Epidermal melanocyte (primary cell): ENCODE measurements at regions not wholly inside any gene's neighbourhood (a gene's known extent, or its start where the extent isn't known, plus 50 kb on each side); places are given as distances from the start of the nearest gene placed in this dataset.
"Not testable (repeated sequence)": the region's sequence is repeated elsewhere in the genome, so short reads cannot be mapped to it uniquely, and the experiment has no call there.

Experiments used
- DNase-seq: peaks from one replicate; pipeline ENCODE4 v3.0.0; 2011; ENCODE audit warnings: low spot score; ENCODE audit not compliant: insufficient read length

DNA sequence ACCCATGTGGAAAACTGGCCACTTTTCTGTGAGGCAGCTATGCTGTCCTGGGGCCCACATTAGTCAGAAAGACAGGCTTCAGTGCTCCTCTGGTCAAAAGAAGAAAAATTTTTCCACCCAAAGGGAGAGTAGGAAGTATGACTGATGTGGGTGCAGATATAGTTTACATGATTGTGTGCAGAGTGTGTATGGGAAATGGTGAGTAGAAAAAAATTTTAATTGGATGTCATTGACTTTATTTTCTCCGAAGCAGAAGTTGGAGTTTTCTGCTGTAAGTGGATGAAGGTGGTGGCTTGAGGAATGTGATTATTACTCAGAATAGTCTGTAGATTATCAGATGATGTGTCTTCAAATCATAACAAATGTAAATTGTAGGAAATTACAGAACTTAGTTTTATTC, 241.5 kb upstream of the IGFBP7 start:
- no peak for DNase-seq

DNA sequence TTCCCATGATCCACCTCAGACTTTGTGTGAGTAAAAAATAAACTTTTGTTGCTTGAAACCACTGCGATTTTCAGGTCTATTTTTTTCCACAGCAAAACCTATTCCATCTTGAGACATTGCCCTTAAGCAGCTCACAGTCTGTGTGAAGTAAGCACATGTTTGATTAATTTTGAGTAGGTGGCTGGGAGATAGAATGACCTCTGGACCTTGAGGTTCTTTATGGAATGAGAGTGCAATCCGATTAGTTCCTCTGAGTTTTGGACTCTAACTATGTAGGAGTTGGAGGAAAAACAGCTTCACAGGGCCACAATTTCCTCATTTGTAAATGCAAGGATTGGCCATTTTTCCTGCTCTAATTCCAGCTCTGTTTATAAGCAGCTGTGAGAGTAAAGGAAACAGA, 234.1 kb upstream of the IGFBP7 start:
- DNase-seq: no peak

DNA sequence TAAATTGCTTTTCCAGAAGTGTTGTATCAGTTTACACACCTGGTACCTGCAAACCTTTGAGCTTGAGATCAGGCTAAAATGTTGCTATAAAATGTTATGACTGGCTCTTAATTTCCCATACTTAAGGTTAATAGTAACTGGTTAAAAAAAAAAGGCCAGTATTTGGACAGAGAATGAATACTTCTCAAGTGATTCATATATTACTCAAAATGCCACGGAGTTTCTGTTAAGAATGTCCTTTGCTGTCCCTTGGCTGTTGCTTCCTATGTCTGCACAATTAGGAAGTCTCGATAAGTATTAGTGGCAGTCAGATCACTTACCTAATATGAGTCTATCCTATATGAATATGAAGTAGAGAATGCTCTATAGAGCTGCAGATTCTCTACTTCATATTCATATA, 232.2 kb upstream of the IGFBP7 start:
- DNase-seq: no peak

DNA sequence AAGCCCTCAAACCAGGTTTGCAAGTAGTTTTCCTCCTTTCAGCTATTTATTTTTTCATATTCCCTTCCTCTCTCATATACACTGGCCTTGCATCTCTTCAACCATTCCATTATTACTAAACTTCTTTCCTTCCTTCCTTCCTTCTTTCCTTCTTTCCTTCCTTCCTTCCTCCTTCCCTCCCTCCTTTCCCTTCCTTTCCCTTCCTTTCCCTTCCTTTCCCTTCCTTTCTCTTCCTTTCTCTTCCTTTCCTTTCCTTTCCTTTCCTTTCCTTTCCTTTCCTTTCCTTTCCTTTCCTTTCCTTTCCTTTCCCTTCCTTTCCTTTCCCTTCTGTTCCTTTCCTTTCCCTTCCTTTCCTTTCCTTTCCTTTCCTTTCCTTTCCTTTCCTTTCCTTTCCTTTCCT, 228.7 kb upstream of the IGFBP7 start:
- not testable (repeated sequence) for DNase-seq

DNA sequence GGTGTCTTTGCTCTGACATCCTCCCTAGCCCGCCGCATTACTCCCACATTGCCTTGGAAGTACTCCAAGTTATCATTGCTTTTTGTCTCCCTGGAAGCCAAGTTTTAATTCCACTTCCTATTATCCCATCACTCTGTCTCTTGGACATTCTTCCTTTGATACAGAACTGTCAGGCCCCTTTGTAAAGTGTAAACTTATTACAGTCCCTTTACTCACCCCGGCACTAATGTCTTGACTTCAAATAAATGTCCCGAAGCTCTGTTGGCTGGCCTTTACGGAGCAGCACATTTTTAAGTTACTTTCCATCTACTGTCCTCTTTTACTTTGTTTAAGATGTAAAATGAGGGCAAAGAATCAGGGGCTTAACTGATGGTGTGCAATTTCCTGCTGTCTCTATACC, 223.5 kb upstream of the IGFBP7 start:
- DNase-seq: no peak

DNA sequence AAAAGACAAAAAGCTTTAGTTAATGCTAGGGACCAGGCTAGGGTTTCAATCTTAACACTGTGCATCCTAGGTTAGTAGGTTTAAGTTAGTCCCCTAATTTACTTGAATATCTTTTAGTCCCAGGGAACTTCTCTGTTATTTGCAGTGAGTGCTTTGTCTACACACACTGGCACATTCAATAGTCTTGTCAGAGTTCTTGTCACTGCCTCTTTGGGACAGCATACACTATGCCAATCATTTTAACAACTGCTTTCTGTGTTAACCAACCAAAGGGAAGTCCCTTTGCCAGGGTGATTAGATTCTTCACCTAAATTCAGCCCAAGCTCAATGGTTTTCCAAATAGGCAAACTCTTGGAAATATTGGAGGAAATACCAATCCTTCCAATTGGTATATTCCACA, 221.8 kb upstream of the IGFBP7 start:
- DNase-seq: no peak

DNA sequence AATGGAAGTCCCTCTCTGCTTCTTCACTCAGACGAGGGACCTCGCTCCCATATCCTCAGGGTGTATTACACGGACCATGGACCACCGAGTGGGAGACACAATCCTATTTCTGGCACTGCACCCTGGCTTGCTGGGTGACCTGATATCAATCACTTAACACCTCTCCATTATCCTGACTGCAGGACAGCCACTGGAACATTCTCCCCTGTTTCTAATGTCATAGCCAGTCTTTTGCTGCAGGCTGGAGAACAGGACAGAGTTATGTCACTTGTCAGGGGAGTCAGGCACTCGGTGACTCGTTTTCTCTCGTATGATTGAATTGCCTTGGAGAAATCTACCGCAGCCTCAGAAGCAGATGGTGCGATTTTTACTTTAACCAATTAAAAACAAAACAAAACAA, 219.1 kb upstream of the IGFBP7 start:
- DNase-seq: no peak

DNA sequence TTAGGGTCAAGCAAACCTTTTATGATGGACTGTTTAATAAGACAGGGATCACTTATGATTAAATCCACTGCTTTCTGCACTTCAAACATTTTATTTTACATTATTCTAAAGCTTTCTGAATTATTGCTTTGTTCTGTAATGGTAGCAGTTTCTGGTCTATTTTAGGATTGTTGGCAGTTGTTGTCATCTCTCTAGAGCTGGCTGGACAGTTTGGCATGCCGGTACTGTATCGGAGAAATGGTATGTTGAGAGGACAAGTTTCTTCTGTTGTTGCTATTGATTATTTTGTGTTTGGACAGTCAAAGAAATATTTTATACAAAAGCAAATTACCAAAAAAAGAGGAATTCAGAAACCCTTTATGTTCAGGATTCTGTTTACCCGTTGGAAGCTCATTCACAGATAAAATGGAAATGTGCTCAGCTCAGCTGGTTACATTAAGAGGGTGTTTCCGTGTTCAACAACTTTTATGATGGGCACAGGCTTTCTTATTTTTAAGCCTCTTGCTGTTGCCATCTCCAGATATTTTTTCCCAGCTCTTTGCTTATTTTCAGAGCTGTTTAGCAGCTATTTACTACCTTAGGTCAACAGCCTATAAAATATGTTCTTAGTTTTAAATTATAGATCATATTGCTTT, 214.6 kb upstream of the IGFBP7 start:
- no peak for DNase-seq

DNA sequence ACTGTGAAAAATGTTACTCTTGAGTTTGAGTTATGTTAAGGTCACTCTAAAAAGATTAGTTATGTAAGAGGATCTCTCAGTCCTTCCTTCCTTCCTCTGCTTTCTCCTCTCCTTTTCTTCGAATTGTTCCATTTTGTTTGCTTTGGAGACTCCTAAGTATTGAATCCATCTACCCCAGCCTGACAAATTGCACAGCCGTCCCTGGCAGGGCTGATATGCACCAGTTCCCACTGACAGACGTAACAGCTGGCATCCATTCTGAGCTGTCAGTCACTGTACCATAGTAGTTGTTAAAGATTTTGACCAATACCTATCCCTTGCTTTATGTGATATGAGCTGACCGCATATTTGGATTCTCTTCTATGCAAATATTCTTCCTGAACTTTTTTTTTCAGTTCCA, 210.7 kb upstream of the IGFBP7 start:
- no peak for DNase-seq

DNA sequence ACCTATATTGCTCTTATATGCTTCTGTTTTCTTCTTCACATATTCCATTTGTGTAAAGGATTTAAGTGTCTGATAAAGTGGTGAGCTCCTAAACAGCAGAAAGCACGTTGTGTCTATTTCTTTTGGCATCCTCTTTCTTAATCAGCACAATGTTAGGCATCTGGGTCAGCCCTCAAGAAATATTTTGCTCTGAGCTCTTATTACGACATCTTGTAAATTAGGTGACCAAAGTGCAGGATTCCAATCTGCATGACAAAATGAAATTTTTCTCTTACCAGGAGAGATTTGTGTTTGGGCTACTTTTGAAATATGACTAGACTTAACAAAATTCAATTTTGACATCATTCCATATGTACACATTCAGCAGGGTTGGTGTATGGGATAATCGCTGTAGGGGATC, 210.0 kb upstream of the IGFBP7 start:
- no peak for DNase-seq

DNA sequence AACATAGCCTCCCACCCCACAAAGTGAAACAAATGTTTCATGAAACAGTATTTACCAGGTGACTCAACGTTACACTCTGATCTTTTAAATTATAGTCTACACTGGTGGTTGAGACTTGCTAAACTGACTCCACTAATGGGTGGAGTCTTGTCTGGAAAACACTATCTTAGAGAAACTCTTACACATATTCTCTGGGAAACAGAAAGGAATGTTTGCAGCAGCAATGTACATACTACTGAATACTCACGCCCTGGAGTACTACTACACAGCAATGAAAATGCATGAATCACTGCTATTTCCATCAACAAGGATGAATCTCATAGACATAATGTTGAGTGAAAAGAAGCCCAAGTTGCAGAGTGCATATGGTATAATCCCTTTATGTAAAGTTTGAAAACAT, 208.5 kb upstream of the IGFBP7 start:
- DNase-seq: no peak

DNA sequence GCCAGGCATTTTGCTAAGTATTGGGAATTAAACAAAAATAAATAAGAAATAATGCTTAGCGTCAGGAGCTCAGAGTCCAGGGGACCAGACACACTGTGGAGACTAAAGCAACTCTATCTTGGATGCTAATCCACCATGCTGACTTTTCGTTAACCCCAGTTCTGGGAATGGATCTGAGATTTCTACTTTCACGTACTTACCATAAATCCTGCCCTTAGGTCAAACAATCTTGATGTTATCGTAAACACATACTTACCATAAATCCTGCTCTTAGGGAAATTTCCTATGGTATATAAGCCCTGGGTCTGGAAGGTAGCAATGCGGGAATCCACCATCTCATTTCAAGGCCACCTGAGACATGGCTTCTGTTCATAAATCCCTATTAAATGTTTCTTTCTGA, 204.5 kb upstream of the IGFBP7 start:
- no peak for DNase-seq

DNA sequence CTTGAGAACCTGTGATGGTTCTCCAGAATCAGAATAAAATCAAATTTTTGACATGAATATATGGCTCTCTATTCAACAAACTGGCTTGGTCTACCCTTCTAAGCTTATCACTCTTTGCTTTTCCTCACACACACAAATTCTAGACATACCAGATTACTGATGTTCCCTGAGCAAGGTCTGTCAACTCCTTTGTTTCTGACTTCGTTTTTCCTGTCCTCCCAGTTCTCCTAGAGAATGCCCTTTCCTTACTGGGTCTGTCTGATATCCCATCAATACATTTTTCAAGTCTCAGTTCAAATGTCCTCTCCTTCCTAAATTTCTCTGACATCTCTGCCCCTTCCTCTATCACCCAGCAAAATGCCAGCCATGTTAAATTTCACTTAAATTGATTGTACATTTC, 202.1 kb upstream of the IGFBP7 start:
- no peak for DNase-seq

DNA sequence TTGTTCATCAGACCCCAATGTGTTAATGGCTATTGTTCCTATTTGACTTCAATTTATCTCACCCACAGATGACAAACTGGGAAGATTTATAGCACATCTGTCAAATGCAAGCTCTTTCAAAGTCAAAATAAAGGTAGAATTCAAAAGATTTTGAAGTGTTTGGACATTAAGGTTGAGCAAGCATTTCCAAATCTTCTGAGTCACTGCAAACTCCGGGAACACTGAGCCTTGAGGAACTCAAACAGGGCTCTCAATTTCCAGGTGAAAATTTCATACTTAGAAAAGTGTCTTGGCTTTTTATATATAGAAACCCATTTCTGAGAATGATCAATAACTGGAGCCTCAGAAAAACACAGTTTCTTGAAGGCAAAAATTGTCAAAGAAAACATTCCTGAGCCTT, 199.5 kb upstream of the IGFBP7 start:
- no peak for DNase-seq

DNA sequence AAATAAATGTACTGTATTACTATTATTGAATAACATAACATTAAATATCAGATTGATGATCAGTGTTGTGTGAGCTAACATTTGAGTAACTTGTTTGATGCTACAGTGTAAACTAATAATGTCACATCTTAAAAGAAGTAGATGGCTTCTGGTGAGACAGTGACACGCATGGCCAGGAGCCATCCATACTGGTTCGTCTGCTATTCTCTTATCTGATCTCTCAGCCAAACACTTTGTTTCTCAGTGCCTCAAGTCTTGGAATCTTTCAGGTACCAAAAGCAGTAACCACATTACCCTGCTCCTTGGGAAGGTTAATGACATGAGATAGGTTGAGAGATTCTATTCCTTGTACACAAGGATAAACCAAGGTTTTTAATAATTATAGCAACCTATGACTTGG, 198.1 kb upstream of the IGFBP7 start:
- DNase-seq: no peak

DNA sequence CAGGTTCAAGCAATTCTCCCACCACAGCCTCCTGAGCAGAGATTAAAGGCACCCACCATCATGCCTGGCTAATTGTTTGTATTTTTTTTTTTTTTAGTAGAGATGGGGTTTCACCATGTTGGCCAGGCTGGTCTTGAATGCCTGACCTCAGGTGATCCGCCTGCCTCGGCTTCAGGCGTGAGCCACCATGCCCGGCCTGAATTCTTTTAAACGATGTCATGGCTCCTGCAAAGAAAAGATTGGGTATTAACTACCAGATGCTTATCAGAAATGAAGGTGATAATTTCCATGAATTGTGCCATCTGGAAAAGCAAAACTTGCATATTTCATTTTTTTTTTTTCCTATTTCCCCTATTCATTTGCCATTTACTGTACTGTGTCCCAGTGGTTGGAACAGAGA, 195.7 kb upstream of the IGFBP7 start:
- no peak for DNase-seq

DNA sequence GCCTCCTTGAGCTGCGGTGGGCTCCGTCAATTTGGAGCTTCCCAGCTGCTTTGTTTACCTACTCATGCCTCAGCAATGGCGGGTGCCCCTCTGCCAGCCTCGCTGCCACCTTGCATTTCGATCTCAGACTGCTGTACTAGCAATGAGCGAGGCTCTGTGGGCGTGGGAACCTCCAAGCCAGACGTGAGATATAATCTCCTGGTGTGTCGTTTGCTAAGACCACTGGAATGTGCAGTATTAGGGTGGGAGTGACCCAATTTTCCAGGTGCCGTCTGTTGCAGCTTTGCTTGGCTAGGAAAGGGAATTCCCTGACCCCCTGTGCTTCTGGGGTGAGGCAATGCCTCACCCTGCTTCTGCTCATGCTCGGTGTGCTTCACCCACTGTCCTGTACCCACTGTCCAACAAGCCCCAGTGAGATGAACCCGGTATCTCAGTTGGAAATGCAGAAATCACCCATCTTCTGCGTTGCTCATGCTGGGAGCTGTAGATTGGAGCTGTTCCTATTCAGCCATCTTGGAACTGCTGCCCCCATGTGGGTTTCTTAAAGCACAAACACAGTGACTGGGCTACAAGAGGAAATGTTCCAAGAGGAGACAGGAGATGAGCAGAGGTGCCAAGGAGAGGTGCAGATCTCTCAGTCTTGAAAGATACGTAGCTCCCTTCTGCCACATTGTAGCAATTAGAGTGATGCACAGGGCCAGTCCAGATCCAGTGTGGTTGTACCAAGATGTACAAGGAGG, 193.0 kb upstream of the IGFBP7 start:
- DNase-seq: no peak

DNA sequence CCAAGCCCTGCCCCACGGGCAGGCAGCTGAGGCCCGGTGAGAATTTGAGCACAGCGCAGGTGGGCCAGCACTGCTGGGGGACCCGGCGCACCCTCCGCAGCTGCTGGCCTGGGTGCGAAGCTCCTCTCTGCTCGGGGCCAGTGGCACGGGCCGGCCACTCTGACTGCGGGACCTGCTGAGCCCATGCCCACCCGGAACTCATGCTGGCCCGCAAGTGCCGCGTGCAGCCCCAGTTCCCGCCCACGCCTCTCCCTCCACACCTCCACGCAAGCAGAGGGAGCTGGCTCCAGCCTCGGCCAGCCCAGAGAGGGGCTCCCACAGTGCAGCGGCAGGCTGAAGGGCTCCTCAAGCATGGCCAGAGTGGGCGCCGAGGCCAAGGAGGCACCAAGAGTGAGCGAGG, 190.1 kb upstream of the IGFBP7 start:
- DNase-seq: not testable (repeated sequence)

DNA sequence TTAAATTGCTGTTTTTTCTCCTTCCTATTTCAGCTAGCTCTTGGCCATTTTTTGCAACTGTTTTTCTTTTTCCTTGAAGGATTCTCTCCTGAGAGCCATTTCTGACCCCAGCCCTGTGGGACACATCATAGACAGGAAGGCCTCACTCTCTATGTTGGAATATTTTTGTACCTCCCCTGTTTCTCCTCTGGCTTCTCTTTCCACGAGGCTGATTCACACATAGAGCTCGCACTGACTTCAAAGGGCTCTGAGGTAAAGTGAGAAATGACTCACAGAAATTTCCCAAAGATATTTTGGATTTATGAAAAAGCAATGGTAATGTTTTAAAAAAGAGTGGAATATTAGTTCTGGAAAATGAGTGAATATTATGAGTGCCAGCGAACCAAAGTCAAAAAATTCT, 181.7 kb upstream of the IGFBP7 start:
- DNase-seq: no peak

DNA sequence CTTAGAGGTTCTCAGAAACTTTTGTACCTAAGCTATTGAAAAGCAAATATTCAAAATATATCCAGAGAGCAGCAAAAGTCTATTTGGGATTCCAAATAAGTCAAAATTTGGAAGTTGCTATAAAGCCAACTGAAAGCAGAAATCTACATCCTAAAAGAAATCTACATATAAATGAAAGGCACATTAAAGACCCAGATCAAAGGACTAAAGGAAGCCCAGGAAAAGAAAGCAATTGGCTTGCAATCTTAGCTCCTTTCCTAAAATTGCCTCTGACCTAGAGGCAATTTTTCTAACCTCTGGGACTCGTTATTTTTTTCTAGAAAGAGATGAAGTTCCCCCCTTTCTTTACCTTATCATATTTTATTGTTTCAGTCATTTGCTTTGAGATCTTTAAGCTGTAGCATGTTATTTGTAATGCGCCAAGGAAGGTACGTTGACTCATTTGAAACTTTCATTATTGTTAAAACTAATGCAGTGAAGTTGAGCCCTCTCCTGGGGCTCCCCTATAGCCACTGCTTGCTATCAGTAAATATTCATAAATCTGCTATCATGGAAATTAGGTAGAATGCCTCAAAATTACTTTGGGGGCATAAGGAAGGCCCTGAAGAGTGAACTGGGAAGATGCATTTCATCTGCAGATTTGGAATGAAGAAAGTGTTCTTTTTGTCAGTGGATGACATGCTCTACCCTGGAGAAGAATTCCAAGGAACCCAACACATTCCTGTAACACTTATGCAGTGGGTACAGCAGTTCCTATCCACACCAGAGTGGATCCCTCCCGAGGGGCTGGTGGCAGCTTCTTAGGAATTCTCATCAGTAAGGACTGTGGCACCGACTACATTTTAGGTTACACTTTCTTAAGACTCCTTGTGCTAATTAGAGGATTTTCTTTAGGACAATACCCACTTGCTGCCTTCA, 177.8 kb upstream of the IGFBP7 start:
- DNase-seq: no peak

DNA sequence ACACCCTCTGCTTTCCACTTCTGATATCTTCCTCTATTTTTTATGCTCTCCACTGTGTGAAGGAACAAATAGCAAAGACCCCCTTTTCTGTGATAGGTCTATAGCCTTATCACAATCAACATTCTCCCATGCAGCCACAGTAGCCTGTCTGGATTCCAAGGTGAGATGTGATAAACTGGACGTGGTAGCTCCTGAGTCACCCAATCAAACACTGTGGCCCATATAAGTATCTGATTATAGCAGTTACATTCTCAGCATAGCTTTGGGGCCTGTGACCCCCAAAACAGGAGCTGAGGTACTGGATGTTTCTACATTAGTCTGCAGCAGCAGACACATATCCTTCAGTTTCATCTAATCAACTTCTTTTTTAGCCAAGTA, 172.7 kb upstream of the IGFBP7 start:
- no peak for DNase-seq

DNA sequence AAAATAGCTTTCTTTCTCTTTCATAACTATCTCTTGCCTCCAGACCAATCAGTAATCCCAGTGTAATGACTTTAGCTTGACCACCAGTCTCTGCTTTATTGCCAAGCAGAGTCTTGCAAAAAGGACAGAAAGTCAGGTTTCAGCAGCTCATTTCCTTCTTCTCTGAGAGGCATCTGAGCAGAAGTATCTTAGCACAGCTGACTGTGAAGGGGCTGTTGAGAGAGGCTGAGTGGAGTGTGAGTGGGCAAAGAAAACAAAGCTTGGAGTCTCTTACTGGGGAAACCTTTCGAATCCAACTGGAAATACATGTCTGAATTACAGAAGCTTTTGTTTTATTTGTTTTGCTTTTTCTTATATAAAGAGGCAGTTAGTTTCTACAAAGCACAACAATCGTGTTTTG, 170.3 kb upstream of the IGFBP7 start:
- no peak for DNase-seq
